Hepatocyte (in vitro differentiated cells): ENCODE measurements at regions not wholly inside any gene's neighbourhood (a gene's known extent, or its start where the extent isn't known, plus 50 kb on each side); places are given as distances from the start of the nearest gene placed in this dataset.

Source experiments
- CTCF ChIP-seq: fragments of 200-600 bp; sonication (generic); IDR thresholded peaks from 2 replicates; pipeline ENCODE4 v1.5.1; 2016; ENCODE audit warnings: antibody characterized with exemption, mild to moderate bottlenecking; ENCODE audit not compliant: poor library complexity
- EZH2 ChIP-seq: fragments of 200-600 bp; sonication (generic); IDR thresholded peaks from 2 replicates; pipeline ENCODE4 v1.6.1; 2016; ENCODE audit warnings: antibody characterized with exemption, mild to moderate bottlenecking, borderline replicate concordance
- EZH2phosphoT487 ChIP-seq: fragments of 200-600 bp; sonication (generic); IDR thresholded peaks from one replicate; pipeline ENCODE4 v1.6.1; 2018; ENCODE audit warnings: antibody characterized with exemption, mild to moderate bottlenecking, low read depth, moderate library complexity; ENCODE audit not compliant: unreplicated experiment, severe bottlenecking

GRCh38 chr5:68968429-68968828, 125.4 kb upstream of the SLC30A5 start:
- TF ChIP-seq CTCF (no peak), EZH2 (no peak), EZH2phosphoT487 (no peak)
